ENCODE measurements at regions not wholly inside any gene's neighbourhood (a gene's known extent, or its start where the extent isn't known, plus 50 kb on each side); places are given as distances from the start of the nearest gene placed in this dataset.
"Not testable (repeated sequence)": the region's sequence is repeated elsewhere in the genome, so short reads cannot be mapped to it uniquely, and the experiment has no call there.

DNA sequence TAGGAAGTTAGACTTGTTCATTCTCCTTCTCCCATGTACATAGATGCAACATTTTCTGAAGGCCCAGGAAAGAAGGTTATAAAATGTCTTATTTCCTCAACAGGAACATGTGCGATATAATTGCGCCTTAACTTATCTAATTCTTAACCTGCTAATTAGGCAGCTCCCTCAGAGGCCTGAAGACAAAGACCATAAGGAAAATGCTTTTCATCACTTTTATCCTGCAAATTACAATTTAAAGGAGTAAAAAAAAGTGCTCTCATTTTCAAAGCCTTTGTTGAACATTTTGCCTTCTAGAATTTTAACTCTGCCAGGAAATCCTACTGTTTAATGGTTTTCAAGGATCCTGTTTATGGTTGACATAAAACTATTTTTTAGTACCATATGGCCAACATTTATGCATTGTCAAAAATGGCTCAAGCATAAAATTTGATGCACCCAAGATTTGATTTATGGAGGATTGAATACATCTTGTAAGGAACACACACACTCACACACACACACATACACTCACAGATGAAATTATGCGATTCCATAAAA is 660.4 kb upstream of the TMEM132C start:
- TF ChIP-seq, protein P1, sequence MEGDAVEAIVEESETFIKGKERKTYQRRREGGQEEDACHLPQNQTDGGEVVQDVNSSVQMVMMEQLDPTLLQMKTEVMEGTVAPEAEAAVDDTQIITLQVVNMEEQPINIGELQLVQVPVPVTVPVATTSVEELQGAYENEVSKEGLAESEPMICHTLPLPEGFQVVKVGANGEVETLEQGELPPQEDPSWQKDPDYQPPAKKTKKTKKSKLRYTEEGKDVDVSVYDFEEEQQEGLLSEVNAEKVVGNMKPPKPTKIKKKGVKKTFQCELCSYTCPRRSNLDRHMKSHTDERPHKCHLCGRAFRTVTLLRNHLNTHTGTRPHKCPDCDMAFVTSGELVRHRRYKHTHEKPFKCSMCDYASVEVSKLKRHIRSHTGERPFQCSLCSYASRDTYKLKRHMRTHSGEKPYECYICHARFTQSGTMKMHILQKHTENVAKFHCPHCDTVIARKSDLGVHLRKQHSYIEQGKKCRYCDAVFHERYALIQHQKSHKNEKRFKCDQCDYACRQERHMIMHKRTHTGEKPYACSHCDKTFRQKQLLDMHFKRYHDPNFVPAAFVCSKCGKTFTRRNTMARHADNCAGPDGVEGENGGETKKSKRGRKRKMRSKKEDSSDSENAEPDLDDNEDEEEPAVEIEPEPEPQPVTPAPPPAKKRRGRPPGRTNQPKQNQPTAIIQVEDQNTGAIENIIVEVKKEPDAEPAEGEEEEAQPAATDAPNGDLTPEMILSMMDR (IDR thresholded peaks at IDR 0.05; ENCODE audit: low read depth, low read length, missing control alignments), result no peak
- DNase-seq (ENCODE audit: extremely low read depth, low read depth), result no peak
- no peak overlapping the region for H3K4me3 ChIP-seq (replicated peaks; ENCODE audit: low read depth, low read length)

DNA sequence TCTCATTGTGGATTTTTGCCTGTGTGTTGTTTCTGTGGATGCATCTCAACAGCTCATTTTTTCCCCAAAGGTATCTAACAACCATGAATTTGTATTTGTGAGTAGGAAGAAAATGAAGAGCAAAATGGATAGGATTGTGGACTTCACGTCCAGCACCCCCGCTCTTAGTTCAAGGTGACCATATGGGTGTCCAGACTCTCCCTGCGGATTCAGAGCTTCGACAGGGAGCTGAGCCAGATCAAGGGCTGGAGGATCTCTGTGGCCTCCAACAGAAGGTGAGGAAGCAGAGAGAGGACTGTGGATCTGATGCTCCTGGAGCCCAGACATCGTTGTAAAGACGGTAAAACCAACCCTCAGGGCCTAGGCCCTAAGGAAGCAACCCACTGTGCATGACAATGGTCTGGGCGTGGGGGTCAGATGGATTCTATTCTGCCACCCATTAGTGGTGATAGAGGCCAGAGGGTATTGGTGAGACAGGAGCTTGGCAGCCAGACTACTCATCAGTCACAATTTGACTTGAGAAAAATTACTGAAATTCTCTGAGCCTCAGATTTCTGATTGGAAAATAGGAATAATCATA is 659.7 kb upstream of the TMEM132C start:
- no peak for DNase-seq (ENCODE audit: extremely low read depth, low read depth)
- TF ChIP-seq, protein P1 (IDR thresholded peaks at IDR 0.05; ENCODE audit: low read depth, low read length, missing control alignments), result no peak
- H3K4me3 ChIP-seq (replicated peaks; ENCODE audit: low read depth, low read length), result no peak overlapping the region

DNA sequence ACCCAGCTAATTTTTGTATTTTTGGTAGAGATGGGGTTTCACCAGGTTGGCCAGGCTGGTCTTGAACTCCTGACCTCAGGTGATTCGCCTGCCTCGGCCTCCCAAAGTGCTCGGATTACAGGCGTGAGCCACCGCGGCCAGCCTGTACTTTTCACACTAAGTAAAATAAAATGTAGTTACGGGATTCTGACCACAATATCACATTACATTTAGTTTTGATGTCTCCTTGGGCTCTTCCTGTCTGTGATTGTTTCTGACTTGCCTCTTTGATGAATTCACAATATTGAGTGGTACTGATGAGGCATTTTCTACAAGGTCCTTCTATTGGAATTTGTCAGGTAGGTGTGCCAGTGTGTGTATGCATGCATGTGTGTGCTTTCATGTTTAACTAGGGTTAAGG is 658.6 kb upstream of the TMEM132C start:
- H3K4me3 ChIP-seq (replicated peaks; ENCODE audit: low read depth, low read length); DNase-seq (ENCODE audit: extremely low read depth, low read depth): not testable (repeated sequence)

DNA sequence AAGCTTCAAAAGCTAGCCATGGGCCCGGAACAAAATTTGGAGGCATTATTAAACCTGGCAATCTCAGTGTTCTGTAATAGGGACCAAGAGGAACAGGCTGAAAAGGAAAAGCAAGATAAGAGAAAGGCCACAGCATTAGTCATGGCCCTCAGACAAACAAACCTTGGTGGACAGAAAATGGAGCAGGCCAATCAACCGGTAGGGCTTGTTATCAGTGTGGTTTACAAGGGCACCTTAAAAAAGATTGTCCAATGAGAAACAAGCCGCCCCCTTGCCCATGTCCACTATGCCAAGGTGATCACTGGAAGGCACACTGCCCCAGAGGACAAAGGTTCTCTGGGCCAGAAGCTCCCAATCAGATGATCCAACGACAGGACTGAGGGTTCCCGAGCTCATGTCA is 653.9 kb upstream of the TMEM132C start:
- TF ChIP-seq, protein P1 (IDR thresholded peaks at IDR 0.05; ENCODE audit: low read depth, low read length, missing control alignments), result no peak
- no peak for DNase-seq (ENCODE audit: extremely low read depth, low read depth)
- H3K4me3 ChIP-seq (replicated peaks; ENCODE audit: low read depth, low read length), result no peak overlapping the region

DNA sequence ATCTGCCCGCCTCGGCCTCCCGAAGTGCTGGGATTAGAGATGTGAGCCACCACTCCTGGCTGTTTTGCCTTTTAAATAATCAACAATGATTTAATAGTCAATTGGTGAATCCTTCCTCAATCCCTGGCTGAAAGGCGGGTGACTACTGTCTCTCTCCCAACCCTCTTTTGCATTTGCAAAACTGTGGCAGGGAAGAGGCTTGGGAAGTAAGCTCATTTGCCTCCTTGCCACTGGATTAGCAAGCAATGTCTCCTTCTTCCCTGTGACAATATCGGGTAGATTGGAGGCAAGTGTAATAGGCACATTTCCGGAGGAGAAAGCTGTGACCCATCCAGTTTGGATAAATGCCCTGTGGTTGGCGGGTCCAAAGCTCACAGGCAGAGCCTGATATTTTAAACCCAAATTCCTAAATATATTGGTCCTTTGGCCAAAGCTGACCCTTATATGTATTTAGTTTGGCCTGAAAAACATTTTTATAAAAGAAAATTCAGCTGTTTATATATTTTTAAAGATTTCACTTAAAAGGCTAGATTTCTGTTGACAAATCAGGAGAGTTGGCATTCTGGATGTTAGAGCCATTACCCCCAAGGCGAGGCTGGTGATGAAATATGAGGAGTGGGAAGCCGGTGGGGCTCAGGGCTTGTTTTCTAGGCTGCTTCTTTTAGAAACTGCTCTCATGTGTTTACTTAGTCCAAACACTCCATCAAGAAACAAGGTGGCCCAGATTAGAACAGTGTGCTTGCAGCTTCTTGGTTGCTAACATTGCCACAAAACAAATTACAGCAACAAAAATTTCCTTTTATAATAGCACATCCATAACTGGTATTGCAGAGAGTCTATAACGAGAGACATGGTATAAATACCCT is 646.9 kb upstream of the TMEM132C start:
- no peak overlapping the region for H3K4me3 ChIP-seq (replicated peaks; ENCODE audit: low read depth, low read length)
- DNase-seq (ENCODE audit: extremely low read depth, low read depth), result no peak
- TF ChIP-seq, protein P1 (IDR thresholded peaks at IDR 0.05; ENCODE audit: low read depth, low read length, missing control alignments), result no peak

DNA sequence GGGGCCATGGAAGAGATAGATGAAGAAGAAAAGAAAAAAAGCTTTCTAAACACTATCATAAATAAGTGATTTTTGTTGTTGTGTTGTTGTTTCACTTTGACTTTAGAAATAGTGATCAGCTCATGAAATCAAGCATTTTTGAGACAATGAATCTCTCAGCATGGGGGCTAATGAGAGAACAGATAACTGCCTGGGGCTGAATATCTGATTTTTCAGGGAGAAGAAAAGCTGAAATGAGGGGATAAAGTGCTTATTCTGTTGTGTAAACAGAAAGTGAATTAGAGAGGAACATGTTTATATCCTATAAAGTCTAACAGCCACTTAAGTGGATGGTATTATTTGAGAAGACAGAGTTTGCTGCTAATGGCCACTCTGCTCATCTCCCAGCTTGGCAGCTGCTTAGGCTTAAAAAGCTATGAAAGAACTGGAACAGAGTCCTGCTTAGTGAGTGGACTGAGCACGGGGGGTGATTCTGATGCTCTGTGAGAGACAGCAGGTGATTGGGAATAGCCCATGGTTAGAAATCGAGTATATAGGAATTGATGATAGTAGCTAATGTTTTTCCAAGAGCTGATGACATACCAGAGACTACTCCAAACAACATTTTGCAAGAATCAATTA is 646.1 kb upstream of the TMEM132C start:
- TF ChIP-seq, protein P1 (IDR thresholded peaks at IDR 0.05; ENCODE audit: low read depth, low read length, missing control alignments), result no peak
- no peak for DNase-seq (ENCODE audit: extremely low read depth, low read depth)
- H3K4me3 ChIP-seq (replicated peaks; ENCODE audit: low read depth, low read length), result no peak overlapping the region

DNA sequence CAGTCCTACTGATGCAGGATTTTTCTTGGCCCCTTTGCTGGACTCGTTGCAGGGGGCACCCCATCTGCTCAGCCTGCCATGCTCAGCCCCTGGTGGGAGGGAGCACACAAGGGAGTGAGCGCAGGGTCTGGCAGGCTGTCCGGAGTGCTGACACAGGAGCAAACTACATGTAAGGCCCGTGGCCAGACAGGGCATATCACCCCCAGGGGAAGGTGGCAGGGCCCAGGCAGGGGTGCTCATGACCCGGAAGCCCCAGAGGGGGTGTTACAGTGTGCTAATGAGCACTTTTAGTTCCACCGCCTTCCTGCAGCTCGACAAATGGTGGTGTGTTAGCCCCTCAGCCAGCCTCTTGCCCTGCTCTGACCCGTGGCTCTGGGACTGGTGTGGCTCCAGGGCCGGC is 645.6 kb upstream of the TMEM132C start:
- TF ChIP-seq, protein P1 (IDR thresholded peaks at IDR 0.05; ENCODE audit: low read depth, low read length, missing control alignments), result no peak
- no peak for DNase-seq (ENCODE audit: extremely low read depth, low read depth)
- no peak overlapping the region for H3K4me3 ChIP-seq (replicated peaks; ENCODE audit: low read depth, low read length)
